ENCODE measurements at regions not wholly inside any gene's neighbourhood (a gene's known extent, or its start where the extent isn't known, plus 50 kb on each side); places are given as distances from the start of the nearest gene placed in this dataset.

- no peak for TF ChIP-seq CTCF (IDR thresholded peaks at IDR 0.05)
- no peaks in the 10 kb centered on the region for H3K4me1 Mint-ChIP-seq (ENCODE audit: low read depth)
- H3K27me3 Mint-ChIP-seq (ENCODE audit: insufficient read depth): peaks cover 3% of the 10 kb centered on the region
- H3K36me3 Mint-ChIP-seq (ENCODE audit: low read depth): no peaks in the 10 kb centered on the region
- no peak overlapping the region for H3K4me3 Mint-ChIP-seq
- no peak for DNase-seq
- no peaks in the 10 kb centered on the region for H3K9me3 Mint-ChIP-seq
- H3K27ac Mint-ChIP-seq: no peak overlapping the region
Observed at GRCh38 chr1:81590171-81590570, 210.6 kb upstream of the ADGRL2 start.

GRCh38 chr1:81588149-81588548, 212.6 kb upstream of the ADGRL2 start:
- Mint-ChIP-seq H3K4me3 (no peak overlapping the region), H3K27me3 (ENCODE audit: insufficient read depth) (peaks cover 3% of the 10 kb centered on the region), H3K4me1 (ENCODE audit: low read depth) (no peaks in the 10 kb centered on the region), H3K27ac (no peak overlapping the region), H3K36me3 (ENCODE audit: low read depth) (no peaks in the 10 kb centered on the region), H3K9me3 (no peaks in the 10 kb centered on the region)
- no peak for TF ChIP-seq CTCF (IDR thresholded peaks at IDR 0.05)
- no peak for DNase-seq

- no peaks in the 10 kb centered on the region for H3K4me1 Mint-ChIP-seq (ENCODE audit: low read depth)
- H3K36me3 Mint-ChIP-seq (ENCODE audit: low read depth): no peaks in the 10 kb centered on the region
- no peak overlapping the region for H3K27ac Mint-ChIP-seq
- peaks cover 5% of the 10 kb centered on the region for H3K27me3 Mint-ChIP-seq (ENCODE audit: insufficient read depth)
- TF ChIP-seq CTCF (IDR thresholded peaks at IDR 0.05): no peak
- DNase-seq: no peak
- no peak overlapping the region for H3K4me3 Mint-ChIP-seq
- H3K9me3 Mint-ChIP-seq: no peaks in the 10 kb centered on the region
Observed at GRCh38 chr1:81587426-81587825, 213.3 kb upstream of the ADGRL2 start.

- H3K27ac Mint-ChIP-seq: no peak overlapping the region
- no peak overlapping the region for H3K4me3 Mint-ChIP-seq
- no peaks in the 10 kb centered on the region for H3K9me3 Mint-ChIP-seq
- H3K36me3 Mint-ChIP-seq (ENCODE audit: low read depth): no peaks in the 10 kb centered on the region
- TF ChIP-seq CTCF (IDR thresholded peaks at IDR 0.05): no peak
- H3K4me1 Mint-ChIP-seq (ENCODE audit: low read depth): no peaks in the 10 kb centered on the region
- DNase-seq: no peak
- H3K27me3 Mint-ChIP-seq (ENCODE audit: insufficient read depth): peaks cover 7% of the 10 kb centered on the region
Observed at GRCh38 chr1:81585371-81585770, 215.4 kb upstream of the ADGRL2 start.

- Mint-ChIP-seq H3K4me3 (no peak overlapping the region), H3K27ac (no peak overlapping the region), H3K4me1 (ENCODE audit: low read depth) (no peaks in the 10 kb centered on the region), H3K36me3 (ENCODE audit: low read depth) (no peaks in the 10 kb centered on the region), H3K27me3 (ENCODE audit: insufficient read depth) (peaks cover 10% of the 10 kb centered on the region), H3K9me3 (no peaks in the 10 kb centered on the region)
- DNase-seq: no peak
- no peak for TF ChIP-seq CTCF (IDR thresholded peaks at IDR 0.05)
Observed at GRCh38 chr1:81584398-81584797, 216.3 kb upstream of the ADGRL2 start.

GRCh38 chr1:81583878-81584277, 216.9 kb upstream of the ADGRL2 start:
- H3K27ac Mint-ChIP-seq: no peak overlapping the region
- no peak overlapping the region for H3K4me3 Mint-ChIP-seq
- no peaks in the 10 kb centered on the region for H3K4me1 Mint-ChIP-seq (ENCODE audit: low read depth)
- peaks cover 10% of the 10 kb centered on the region for H3K27me3 Mint-ChIP-seq (ENCODE audit: insufficient read depth)
- no peak for TF ChIP-seq CTCF (IDR thresholded peaks at IDR 0.05)
- no peak for DNase-seq
- no peaks in the 10 kb centered on the region for H3K36me3 Mint-ChIP-seq (ENCODE audit: low read depth)
- no peaks in the 10 kb centered on the region for H3K9me3 Mint-ChIP-seq

Measured in HFFc6 (cell line).